ENCODE measurements at regions not wholly inside any gene's neighbourhood (a gene's known extent, or its start where the extent isn't known, plus 50 kb on each side); places are given as distances from the start of the nearest gene placed in this dataset.

- no peak for DNase-seq (ENCODE audit: low read depth)
- TF ChIP-seq CTCF (IDR thresholded peaks at IDR 0.05; ENCODE audit: low read depth, low read length, missing control alignments): no peak
- H3K4me3 ChIP-seq (ENCODE audit: low read depth, low read length): no peak overlapping the region
Measured at GRCh38 chr6:150767571-150768018, 97.9 kb upstream of the MTHFD1L start.

- no peak overlapping the region for H3K4me3 ChIP-seq (ENCODE audit: low read depth, low read length)
- TF ChIP-seq CTCF (IDR thresholded peaks at IDR 0.05; ENCODE audit: low read depth, low read length, missing control alignments): no peak
- no peak for DNase-seq (ENCODE audit: low read depth)
Measured at GRCh38 chr6:150770637-150771036, 94.9 kb upstream of the MTHFD1L start.

GRCh38 chr6:150773969-150774368 is 91.5 kb upstream of the MTHFD1L start:
- TF ChIP-seq CTCF (IDR thresholded peaks at IDR 0.05; ENCODE audit: low read depth, low read length, missing control alignments): no peak
- DNase-seq (ENCODE audit: low read depth): no peak
- H3K4me3 ChIP-seq (ENCODE audit: low read depth, low read length): no peak overlapping the region

- no peak overlapping the region for H3K4me3 ChIP-seq (ENCODE audit: low read depth, low read length)
- no peak for DNase-seq (ENCODE audit: low read depth)
- TF ChIP-seq CTCF (IDR thresholded peaks at IDR 0.05; ENCODE audit: low read depth, low read length, missing control alignments): no peak
Measured at GRCh38 chr6:150775415-150776203, 89.9 kb upstream of the MTHFD1L start.

- DNase-seq (ENCODE audit: low read depth): no peak
- no peak for TF ChIP-seq CTCF (IDR thresholded peaks at IDR 0.05; ENCODE audit: low read depth, low read length, missing control alignments)
- no peak overlapping the region for H3K4me3 ChIP-seq (ENCODE audit: low read depth, low read length)
Measured at GRCh38 chr6:150777736-150778135, 87.8 kb upstream of the MTHFD1L start.

- no peak for TF ChIP-seq CTCF (IDR thresholded peaks at IDR 0.05; ENCODE audit: low read depth, low read length, missing control alignments)
- no peak for DNase-seq (ENCODE audit: low read depth)
- H3K4me3 ChIP-seq (ENCODE audit: low read depth, low read length): no peak overlapping the region
Measured at GRCh38 chr6:150783813-150784212, 81.7 kb upstream of the MTHFD1L start.

GRCh38 chr6:150787429-150787828 is 78.1 kb upstream of the MTHFD1L start:
- no peak for TF ChIP-seq CTCF (IDR thresholded peaks at IDR 0.05; ENCODE audit: low read depth, low read length, missing control alignments)

More at GRCh38 chr6:150787429-150787828, 78.1 kb upstream of the MTHFD1L start:
- no peak for DNase-seq (ENCODE audit: low read depth)
- no peak overlapping the region for H3K4me3 ChIP-seq (ENCODE audit: low read depth, low read length)

All from GM12864 (cell line).